ENCODE measurements at regions not wholly inside any gene's neighbourhood (a gene's known extent, or its start where the extent isn't known, plus 50 kb on each side); places are given as distances from the start of the nearest gene placed in this dataset.
A peak's percentile ranks its signal among the peaks of the same experiment; 100 is the strongest.

DNA sequence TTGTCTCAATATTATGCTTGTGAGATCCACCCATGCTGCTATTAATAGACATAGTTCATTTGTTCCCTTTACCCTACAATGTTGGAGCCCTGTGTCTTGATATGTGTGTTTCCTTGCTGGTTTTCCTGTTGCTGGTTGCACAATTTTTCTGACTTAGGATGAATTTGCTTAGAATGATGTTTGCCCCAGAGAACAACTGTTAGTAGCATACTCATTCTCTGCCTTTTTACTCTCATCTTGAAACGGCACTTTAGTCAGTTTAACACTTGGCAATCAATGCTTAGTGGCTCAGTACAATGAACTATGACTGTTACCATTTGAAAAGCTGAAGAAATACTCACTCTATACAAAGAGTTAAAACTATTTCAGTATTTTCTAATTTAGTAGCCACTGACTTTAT lies 158.8 kb upstream of the NDST4 start:
- H3K36me3 Mint-ChIP-seq: peaks cover 0 to 30% (median 0%) of the 10 kb centered on the region in 3 donors

DNA sequence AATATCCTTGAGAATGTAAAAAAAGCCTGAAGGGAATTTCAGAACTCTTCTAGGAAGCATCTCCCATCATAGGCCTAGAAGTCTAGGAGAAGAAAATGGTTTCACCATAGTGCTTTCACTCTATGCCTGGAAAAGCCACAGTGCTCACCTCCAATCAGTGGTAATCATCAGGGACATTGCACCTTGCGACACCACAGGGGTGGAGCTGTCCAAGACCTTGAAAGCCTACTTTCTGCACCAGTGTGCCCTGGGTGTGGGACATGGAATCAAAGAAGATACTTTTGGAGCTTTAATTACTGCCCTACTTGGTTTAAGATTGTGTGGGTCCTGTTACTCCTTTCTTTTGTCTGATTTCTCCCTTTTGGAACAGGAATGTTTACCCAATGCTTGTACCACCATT lies 146.8 kb upstream of the NDST4 start:
- Mint-ChIP-seq H3K27ac (no peak overlapping the region), H3K36me3 (no peaks in the 10 kb centered on the region), H3K4me3 (no peak overlapping the region), H3K4me1 (no peaks in the 10 kb centered on the region), H3K9me3 (peaks cover 0 to 7% (median 0%) of the 10 kb centered on the region in 5 donors), H3K27me3 (no peaks in the 10 kb centered on the region)
- Histone ChIP-seq H3K4me1 (ENCODE audit: insufficient read depth, low read length) (no peaks in the 10 kb centered on the region), H3K27ac (ENCODE audit: low read depth, low read length) (no peak overlapping the region), H3K9me3 (ENCODE audit: low read length) (no peaks in the 10 kb centered on the region), H3K27me3 (ENCODE audit: insufficient read depth, low read length, poor library complexity, severe bottlenecking) (no peaks in the 10 kb centered on the region), H3K4me3 (ENCODE audit: low read length) (no peak overlapping the region), H3K36me3 (ENCODE audit: insufficient read depth, low read length) (no peaks in the 10 kb centered on the region)
- DNase-seq: no peak
- POLR2A ChIA-PET: no interaction called here
- CTCF ChIA-PET: no interaction called here

More for the DNA sequence above, 158.8 kb upstream of the NDST4 start:
- peaks cover 5% of the 10 kb centered on the region for H3K4me1 ChIP-seq (ENCODE audit: insufficient read depth, low read length)
- Mint-ChIP-seq H3K9me3 (peaks cover 0 to 13% (median 4%) of the 10 kb centered on the region in 5 donors), H3K27ac (peak overlapping the region in 1 of 8 donors; percentile 51), H3K4me1 (peaks cover 30 to 39% (median 34%) of the 10 kb centered on the region in 3 donors), H3K27me3 (peaks cover 0 to 3% of the 10 kb centered on the region in 2 donors), H3K4me3 (peak overlapping the region in 2 of 7 donors; percentile 5 to 26)
- H3K27ac ChIP-seq (ENCODE audit: low read depth, low read length): no peak overlapping the region
- DNase-seq: no peak
- ChIA-PET POLR2A (no interaction called here), CTCF (no interaction called here)
- H3K4me3 ChIP-seq (ENCODE audit: low read length): no peak overlapping the region
- no peaks in the 10 kb centered on the region for H3K36me3 ChIP-seq (ENCODE audit: insufficient read depth, low read length)
- H3K27me3 ChIP-seq (ENCODE audit: insufficient read depth, low read length, poor library complexity, severe bottlenecking): no peaks in the 10 kb centered on the region
- no peaks in the 10 kb centered on the region for H3K9me3 ChIP-seq (ENCODE audit: low read length)

DNA sequence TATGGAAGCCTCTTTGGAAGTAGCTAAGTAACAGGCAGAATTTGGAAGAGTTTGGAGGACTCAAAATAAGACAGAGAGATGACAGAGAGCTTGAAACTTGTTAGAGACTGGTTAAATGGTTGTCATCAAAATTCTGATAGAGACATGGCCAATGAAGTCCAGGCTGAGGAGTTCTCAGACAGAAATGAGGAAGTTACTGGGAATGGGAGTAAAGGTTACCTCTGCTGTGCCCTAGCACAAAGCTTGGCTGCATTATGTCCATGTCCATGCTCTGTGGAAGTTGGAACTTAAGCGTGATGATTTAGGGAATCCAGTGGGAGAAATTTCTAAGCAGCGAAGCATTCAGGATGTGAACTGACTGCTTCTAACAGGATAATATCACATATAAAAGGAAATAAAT lies 146.2 kb upstream of the NDST4 start:
- ChIA-PET CTCF (no interaction called here), POLR2A (no interaction called here)
- H3K4me1 Mint-ChIP-seq: no peaks in the 10 kb centered on the region
- H3K27ac Mint-ChIP-seq: peak overlapping the region in 1 of 8 donors; percentile 60
- no peaks in the 10 kb centered on the region for H3K27me3 Mint-ChIP-seq
- no peaks in the 10 kb centered on the region for H3K36me3 Mint-ChIP-seq
- Histone ChIP-seq H3K27me3 (ENCODE audit: insufficient read depth, low read length, poor library complexity, severe bottlenecking) (no peaks in the 10 kb centered on the region), H3K36me3 (ENCODE audit: insufficient read depth, low read length) (no peaks in the 10 kb centered on the region), H3K9me3 (ENCODE audit: low read length) (no peaks in the 10 kb centered on the region), H3K27ac (ENCODE audit: low read depth, low read length) (no peak overlapping the region), H3K4me1 (ENCODE audit: insufficient read depth, low read length) (no peaks in the 10 kb centered on the region), H3K4me3 (ENCODE audit: low read length) (no peak overlapping the region)
- DNase-seq: no peak
- no peak overlapping the region for H3K4me3 Mint-ChIP-seq
- peaks cover 0 to 7% (median 0%) of the 10 kb centered on the region in 5 donors for H3K9me3 Mint-ChIP-seq

DNA sequence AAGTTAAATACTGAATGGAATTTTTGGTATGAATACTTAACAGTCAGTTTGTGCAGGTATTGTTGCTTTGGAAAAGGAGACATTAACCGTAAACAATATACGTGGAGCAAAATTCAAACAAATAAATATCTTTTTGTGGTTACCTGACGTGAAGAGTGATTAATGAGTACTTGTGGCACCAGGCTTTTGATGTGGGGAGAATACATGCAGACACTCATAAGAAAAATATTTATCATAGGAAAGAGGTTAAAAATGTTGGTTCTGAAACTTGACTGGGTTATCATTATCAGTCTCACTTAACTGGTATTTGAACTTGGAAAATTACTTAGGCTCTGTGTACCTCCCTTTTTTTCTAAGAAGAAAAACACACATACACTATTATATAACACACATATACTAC lies 136.4 kb upstream of the NDST4 start:
- Histone ChIP-seq H3K27me3 (ENCODE audit: insufficient read depth, low read length, poor library complexity, severe bottlenecking) (no peaks in the 10 kb centered on the region), H3K27ac (ENCODE audit: low read depth, low read length) (no peak overlapping the region), H3K36me3 (ENCODE audit: insufficient read depth, low read length) (no peaks in the 10 kb centered on the region), H3K9me3 (ENCODE audit: low read length) (no peaks in the 10 kb centered on the region), H3K4me1 (ENCODE audit: insufficient read depth, low read length) (no peaks in the 10 kb centered on the region), H3K4me3 (ENCODE audit: low read length) (no peak overlapping the region)
- ChIA-PET CTCF (no interaction called here), POLR2A (no interaction called here)
- Mint-ChIP-seq H3K36me3 (peaks cover 0 to 4% (median 0%) of the 10 kb centered on the region in 3 donors), H3K4me1 (peaks cover 0 to 6% (median 4%) of the 10 kb centered on the region in 3 donors), H3K27me3 (no peaks in the 10 kb centered on the region), H3K27ac (no peak overlapping the region), H3K9me3 (peaks cover 0 to 3% (median 0%) of the 10 kb centered on the region in 5 donors), H3K4me3 (no peak overlapping the region)
- DNase-seq: no peak

DNA sequence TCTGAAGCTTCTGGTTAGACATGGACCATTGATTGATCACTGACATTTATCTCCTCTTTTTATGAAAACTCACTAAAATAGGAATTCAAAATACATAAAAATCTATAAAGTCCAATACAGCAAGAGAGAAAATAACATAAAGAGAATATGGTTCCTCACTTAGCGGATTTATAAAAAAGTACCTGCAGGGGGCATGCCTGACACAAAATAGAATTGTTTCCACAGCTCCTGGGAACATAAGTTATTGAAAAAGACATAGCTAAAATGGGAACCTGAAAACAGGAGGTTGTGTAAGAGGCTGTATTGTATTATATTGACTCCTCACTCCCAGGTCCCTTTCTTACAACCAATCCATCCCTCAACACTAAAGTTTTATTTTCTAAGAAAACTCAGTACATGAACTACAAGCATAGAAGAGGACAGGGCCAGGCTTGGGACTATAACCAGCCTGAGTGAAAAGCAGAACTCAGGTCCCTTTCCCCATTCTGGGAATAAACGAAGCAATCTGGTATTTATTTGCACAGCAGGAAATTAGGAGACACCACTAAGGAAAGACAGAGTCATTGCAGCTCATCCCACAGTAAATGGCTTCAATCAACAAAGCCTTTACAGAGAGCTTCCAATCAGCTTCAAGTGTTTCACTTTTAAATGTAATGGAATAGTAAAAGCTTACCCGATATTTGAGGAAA lies 121.1 kb upstream of the NDST4 start:
- no peaks in the 10 kb centered on the region for H3K36me3 Mint-ChIP-seq
- Histone ChIP-seq H3K27me3 (ENCODE audit: insufficient read depth, low read length, poor library complexity, severe bottlenecking) (no peaks in the 10 kb centered on the region), H3K36me3 (ENCODE audit: insufficient read depth, low read length) (no peaks in the 10 kb centered on the region), H3K27ac (ENCODE audit: low read depth, low read length) (no peak overlapping the region), H3K9me3 (ENCODE audit: low read length) (no peaks in the 10 kb centered on the region), H3K4me3 (ENCODE audit: low read length) (no peak overlapping the region), H3K4me1 (ENCODE audit: insufficient read depth, low read length) (no peaks in the 10 kb centered on the region)
- H3K4me1 Mint-ChIP-seq: peaks cover 8 to 10% (median 8%) of the 10 kb centered on the region in 3 donors
- peak overlapping the region in 1 of 8 donors; percentile 23 for H3K27ac Mint-ChIP-seq
- POLR2A ChIA-PET: no interaction called here
- no peaks in the 10 kb centered on the region for H3K27me3 Mint-ChIP-seq
- no peak for DNase-seq
- CTCF ChIA-PET: no interaction called here
- H3K4me3 Mint-ChIP-seq: no peak overlapping the region
- H3K9me3 Mint-ChIP-seq: no peaks in the 10 kb centered on the region

DNA sequence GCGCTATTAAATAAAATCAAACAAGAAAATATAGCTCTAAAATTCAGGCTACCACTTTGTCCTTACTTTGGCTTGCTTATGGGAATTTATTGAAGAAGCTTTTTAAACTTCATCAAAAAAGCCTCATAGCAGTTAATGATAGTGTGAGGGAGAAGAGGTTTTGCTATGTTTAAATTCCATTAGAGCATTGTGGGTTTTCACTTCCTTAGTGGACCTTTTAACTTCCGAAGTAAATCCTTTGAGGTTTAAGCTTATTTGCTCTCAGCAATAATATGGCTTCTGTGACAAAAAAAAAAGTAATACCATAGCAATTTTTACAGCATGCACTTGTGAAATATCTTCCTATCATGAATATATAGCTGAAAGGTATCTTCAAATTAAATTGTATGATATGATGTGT lies 120.2 kb upstream of the NDST4 start:
- no peak for DNase-seq
- no peaks in the 10 kb centered on the region for H3K9me3 Mint-ChIP-seq
- H3K4me3 Mint-ChIP-seq: no peak overlapping the region
- Histone ChIP-seq H3K4me1 (ENCODE audit: insufficient read depth, low read length) (no peaks in the 10 kb centered on the region), H3K27me3 (ENCODE audit: insufficient read depth, low read length, poor library complexity, severe bottlenecking) (no peaks in the 10 kb centered on the region), H3K36me3 (ENCODE audit: insufficient read depth, low read length) (no peaks in the 10 kb centered on the region), H3K27ac (ENCODE audit: low read depth, low read length) (no peak overlapping the region), H3K4me3 (ENCODE audit: low read length) (no peak overlapping the region), H3K9me3 (ENCODE audit: low read length) (no peaks in the 10 kb centered on the region)
- H3K36me3 Mint-ChIP-seq: no peaks in the 10 kb centered on the region
- ChIA-PET POLR2A (no interaction called here), CTCF (no interaction called here)
- peaks cover 8 to 10% (median 8%) of the 10 kb centered on the region in 3 donors for H3K4me1 Mint-ChIP-seq
- H3K27ac Mint-ChIP-seq: no peak overlapping the region
- H3K27me3 Mint-ChIP-seq: no peaks in the 10 kb centered on the region

DNA sequence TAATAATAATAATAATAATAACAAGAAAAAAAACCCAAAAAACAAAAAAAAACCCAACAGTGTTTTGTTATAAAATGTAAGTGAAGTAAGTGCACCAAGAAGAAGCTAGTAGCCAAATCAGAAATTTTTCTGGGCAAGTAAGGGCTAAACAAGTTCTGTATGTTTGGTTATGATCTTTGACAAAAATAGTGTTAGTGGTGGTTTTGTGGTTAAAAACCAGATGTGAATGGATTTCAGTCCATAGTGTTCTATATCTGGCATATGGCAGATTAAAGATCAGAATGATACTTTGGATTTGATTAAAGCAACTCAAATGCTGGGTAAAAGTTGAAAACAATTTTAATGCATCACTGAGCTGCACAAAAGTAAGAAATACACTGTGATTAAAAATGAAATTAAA lies 116.5 kb upstream of the NDST4 start:
- no peak overlapping the region for H3K27ac ChIP-seq (ENCODE audit: low read depth, low read length)
- Mint-ChIP-seq H3K36me3 (no peaks in the 10 kb centered on the region), H3K4me1 (peaks cover 4 to 6% (median 5%) of the 10 kb centered on the region in 3 donors), H3K27me3 (peaks cover 0 to 2% of the 10 kb centered on the region in 2 donors), H3K4me3 (no peak overlapping the region), H3K9me3 (no peaks in the 10 kb centered on the region), H3K27ac (no peak overlapping the region)
- DNase-seq: no peak
- ChIA-PET POLR2A (no interaction called here), CTCF (no interaction called here)
- H3K4me3 ChIP-seq (ENCODE audit: low read length): no peak overlapping the region
- H3K4me1 ChIP-seq (ENCODE audit: insufficient read depth, low read length): no peaks in the 10 kb centered on the region
- no peaks in the 10 kb centered on the region for H3K9me3 ChIP-seq (ENCODE audit: low read length)
- no peaks in the 10 kb centered on the region for H3K27me3 ChIP-seq (ENCODE audit: insufficient read depth, low read length, poor library complexity, severe bottlenecking)
- no peaks in the 10 kb centered on the region for H3K36me3 ChIP-seq (ENCODE audit: insufficient read depth, low read length)

DNA sequence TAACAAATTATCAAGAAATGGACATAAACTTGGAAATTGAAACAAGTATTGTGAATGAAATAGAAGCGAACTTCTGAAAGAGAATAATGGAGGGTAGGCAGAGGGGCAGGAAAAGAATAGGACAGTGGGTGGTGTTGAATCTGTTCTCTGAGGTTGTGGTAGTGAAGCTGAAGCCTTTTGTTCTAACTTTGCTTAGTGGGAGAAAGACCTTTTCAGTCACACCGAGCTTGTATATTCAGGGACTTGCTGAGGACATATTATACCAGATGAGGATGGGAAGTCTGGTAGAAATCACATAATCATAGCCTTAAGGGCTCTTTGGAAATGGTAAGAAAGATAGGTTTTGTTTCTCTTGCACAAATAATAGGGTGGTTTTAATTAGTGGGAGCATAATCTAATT lies 115.4 kb upstream of the NDST4 start:
- ChIA-PET CTCF (no interaction called here), POLR2A (no interaction called here)
- Mint-ChIP-seq H3K4me3 (no peak overlapping the region), H3K9me3 (no peaks in the 10 kb centered on the region), H3K4me1 (no peaks in the 10 kb centered on the region), H3K36me3 (no peaks in the 10 kb centered on the region), H3K27me3 (peaks cover 0 to 2% of the 10 kb centered on the region in 2 donors), H3K27ac (peak overlapping the region in 1 of 8 donors; percentile 17)
- DNase-seq: no peak
- H3K27me3 ChIP-seq (ENCODE audit: insufficient read depth, low read length, poor library complexity, severe bottlenecking): no peaks in the 10 kb centered on the region
- no peak overlapping the region for H3K4me3 ChIP-seq (ENCODE audit: low read length)
- H3K4me1 ChIP-seq (ENCODE audit: insufficient read depth, low read length): no peaks in the 10 kb centered on the region
- H3K27ac ChIP-seq (ENCODE audit: low read depth, low read length): no peak overlapping the region
- no peaks in the 10 kb centered on the region for H3K36me3 ChIP-seq (ENCODE audit: insufficient read depth, low read length)
- no peaks in the 10 kb centered on the region for H3K9me3 ChIP-seq (ENCODE audit: low read length)
